H1 (cell line): ENCODE measurements at regions not wholly inside any gene's neighbourhood (a gene's known extent, or its start where the extent isn't known, plus 50 kb on each side); places are given as distances from the start of the nearest gene placed in this dataset.

Source experiments
- CTCF ChIA-PET: fragments of 300-600 bp; sonication (Branson Sonifier 250); formaldehyde crosslinking; loops from one replicate; lab custom pipeline; 2021; ENCODE audit not compliant: partially characterized antibody; lab: Charles Lee
- POLR2A ChIA-PET: fragments of 300-600 bp; sonication (Branson Sonifier 250); formaldehyde crosslinking; loops from one replicate; lab custom pipeline; 2021; ENCODE audit warnings: inconsistent platforms; ENCODE audit not compliant: partially characterized antibody; lab: Charles Lee
- DNase-seq, 2 experiments: peaks; one replicate each; pipeline versions ENCODE4 v3.0.0 to v3.0.0-alpha.2; 2010 to 2022; ENCODE audit warnings: low spot score in 2 of 2, low read depth in 1 of 2, mixed read lengths in 1 of 2
- FAIRE-seq: peaks from 2 replicates; lab custom pipeline; 2011; peaks lifted over from hg19 to GRCh38; lab: Jason Lieb, UNC
- H2AFZ ChIP-seq: 2 replicates; pipeline ENCODE4 v1.8.1; 2012; ENCODE audit warnings: low read length, inconsistent platforms
- H2AK5ac ChIP-seq: 2 replicates; pipeline ENCODE4 v1.6.1; 2013; ENCODE audit warnings: low read depth, low read length
- H2BK120ac ChIP-seq: replicated peaks from 2 replicates; pipeline ENCODE3; 2013; ENCODE audit warnings: low read depth, low read length, inconsistent platforms
- H2BK12ac ChIP-seq: 2 replicates; pipeline ENCODE4 v1.6.1; 2013; ENCODE audit warnings: low read depth, low read length
- H2BK15ac ChIP-seq: 2 replicates; pipeline ENCODE4 v1.6.1; 2013; ENCODE audit warnings: low read length
- H2BK20ac ChIP-seq: 2 replicates; pipeline ENCODE4 v1.6.1; 2013; ENCODE audit warnings: low read length
- H2BK5ac ChIP-seq: 2 replicates; pipeline ENCODE4 v1.6.1; 2013; ENCODE audit warnings: low read depth, low read length
- H3K14ac ChIP-seq: 2 replicates; pipeline ENCODE4 v1.6.1; 2013; ENCODE audit warnings: inconsistent platforms; ENCODE audit not compliant: insufficient read length
- H3K18ac ChIP-seq: 2 replicates; pipeline ENCODE4 v1.6.1; 2013; ENCODE audit warnings: low read length; ENCODE audit errors: extremely low read depth
- H3K23ac ChIP-seq: 2 replicates; pipeline ENCODE4 v1.6.1; 2013; ENCODE audit warnings: inconsistent platforms; ENCODE audit not compliant: insufficient read length
- H3K23me2 ChIP-seq: 2 replicates; pipeline ENCODE4 v1.6.1; 2013; ENCODE audit warnings: low read depth, low read length
- H3K27ac ChIP-seq: 2 replicates; pipeline ENCODE4 v1.6.1; 2011; ENCODE audit warnings: low read depth, low read length, inconsistent platforms
- H3K27me3 ChIP-seq, 4 experiments: replicated peaks in 1 of 4; 1 replicate in 1 of 4; 2 replicates in 3 of 4; pipeline versions ENCODE4 v1.6.1 to v1.8.1; 2011 to 2013; ENCODE audit warnings: low read length in 3 of 4, mild to moderate bottlenecking in 3 of 4, inconsistent platforms in 2 of 4, mixed read lengths in 2 of 4, moderate library complexity in 1 of 4; ENCODE audit not compliant: control insufficient read depth in 3 of 4, insufficient read depth in 3 of 4; ENCODE audit errors: extremely low read depth in 1 of 4
- H3K36me3 ChIP-seq, 4 experiments: 2 replicates each; pipeline versions ENCODE4 v1.6.1 to v1.8.1; 2011 to 2013; ENCODE audit warnings: mild to moderate bottlenecking in 4 of 4, low read length in 3 of 4, moderate library complexity in 2 of 4, control low read depth in 1 of 4, inconsistent platforms in 1 of 4; ENCODE audit not compliant: insufficient read depth in 4 of 4, control insufficient read depth in 2 of 4
- H3K4ac ChIP-seq: replicated peaks from 2 replicates; pipeline ENCODE3; 2013; ENCODE audit warnings: low read length, low read depth, mixed read lengths, inconsistent platforms; ENCODE audit not compliant: insufficient read length
- H3K4me1 ChIP-seq, 4 experiments: replicated peaks in 1 of 4; 1 replicate in 1 of 4; 2 replicates in 3 of 4; pipeline versions ENCODE4 v1.6.1 to v1.8.1; 2011 to 2013; ENCODE audit warnings: low read length in 3 of 4, inconsistent platforms in 2 of 4, mixed read lengths in 1 of 4; ENCODE audit not compliant: insufficient read depth in 4 of 4, control insufficient read depth in 3 of 4
- H3K4me2 ChIP-seq, 2 experiments: 2 replicates each; pipeline versions ENCODE4 v1.6.1 to v1.8.1; 2011 to 2013; ENCODE audit warnings: low read depth in 2 of 2, low read length in 2 of 2, control low read depth in 1 of 2, inconsistent platforms in 1 of 2, mild to moderate bottlenecking in 1 of 2; ENCODE audit not compliant: insufficient read depth in 1 of 2
- H3K4me3 ChIP-seq, 4 experiments: fragments of 200-600, 300-600 bp in 1 of 4; sonication (generic), shearing (Covaris generic), sonication (Bioruptor Twin) in 1 of 4; 2 replicates each; pipeline versions ENCODE4 v1.5.1 to v1.8.1; 2011 to 2016; ENCODE audit warnings: low read length in 4 of 4, low read depth in 3 of 4, control low read depth in 2 of 4, inconsistent platforms in 2 of 4, mild to moderate bottlenecking in 2 of 4, mixed read lengths in 1 of 4, moderate library complexity in 1 of 4; ENCODE audit not compliant: insufficient read depth in 2 of 4; ENCODE audit errors: extremely low read depth in 1 of 4
- H3K56ac ChIP-seq: replicated peaks from 2 replicates; pipeline ENCODE3; 2013; ENCODE audit warnings: low read depth, mild to moderate bottlenecking, mixed read lengths, low read length, inconsistent platforms; ENCODE audit not compliant: insufficient read length
- H3K79me1 ChIP-seq: 2 replicates; pipeline ENCODE4 v1.6.1; 2013; ENCODE audit warnings: low read depth, low read length, control low read depth
- H3K79me2 ChIP-seq, 2 experiments: 2 replicates each; pipeline versions ENCODE4 v1.6.1 to v1.8.1; 2012 to 2013; ENCODE audit warnings: low read length in 2 of 2, mild to moderate bottlenecking in 2 of 2, inconsistent platforms in 1 of 2; ENCODE audit not compliant: insufficient read depth in 2 of 2, control insufficient read depth in 1 of 2
- H3K9ac ChIP-seq, 4 experiments: replicated peaks in 1 of 4; 1 replicate in 1 of 4; 2 replicates in 3 of 4; pipeline versions ENCODE4 v1.6.1 to v1.8.1; 2011 to 2013; ENCODE audit warnings: low read depth in 3 of 4, low read length in 3 of 4, control low read depth in 2 of 4, mild to moderate bottlenecking in 2 of 4, moderate library complexity in 2 of 4, inconsistent platforms in 1 of 4; ENCODE audit errors: extremely low read depth in 1 of 4
- H3K9me3 ChIP-seq, 2 experiments: 2 replicates each; pipeline versions ENCODE4 v1.6.1 to v1.8.1; 2012 to 2013; ENCODE audit warnings: mild to moderate bottlenecking in 2 of 2, moderate library complexity in 2 of 2, control low read depth in 1 of 2, inconsistent platforms in 1 of 2, low read depth in 1 of 2, low read length in 1 of 2, mixed read lengths in 1 of 2; ENCODE audit not compliant: insufficient read depth in 2 of 2
- H4K20me1 ChIP-seq, 2 experiments: replicated peaks in 1 of 2; 2 replicates each; pipeline versions ENCODE3 to v1.8.1; 2011 to 2013; ENCODE audit warnings: inconsistent platforms in 2 of 2, low read length in 2 of 2, mild to moderate bottlenecking in 1 of 2; ENCODE audit not compliant: insufficient read depth in 2 of 2, control insufficient read depth in 1 of 2
- H4K5ac ChIP-seq: 2 replicates; pipeline ENCODE4 v1.6.1; 2013; ENCODE audit warnings: low read length, low read depth, mixed read lengths, inconsistent platforms; ENCODE audit not compliant: insufficient read length
- H4K8ac ChIP-seq: 2 replicates; pipeline ENCODE4 v1.8.0; 2013; ENCODE audit warnings: mild to moderate bottlenecking, moderate library complexity, low read length, inconsistent platforms; ENCODE audit not compliant: insufficient read depth; ENCODE audit errors: extremely low read depth
- H4K91ac ChIP-seq: replicated peaks from 2 replicates; pipeline ENCODE3; 2013; ENCODE audit warnings: low read length, mixed read lengths, inconsistent platforms; ENCODE audit not compliant: insufficient read length
- BCL11A ChIP-seq, 2 experiments: IDR thresholded peaks; one replicate each; pipeline ENCODE4 v1.6.1; 2011; ENCODE audit warnings: low read depth in 2 of 2, low read length in 2 of 2, mild to moderate bottlenecking in 2 of 2
- CHD1 ChIP-seq: IDR thresholded peaks from 2 replicates; pipeline ENCODE4 v1.6.1; 2012; ENCODE audit warnings: low read depth, low read length, improper control_type of control experiment
- CREB1 ChIP-seq: IDR thresholded peaks from 2 replicates; pipeline ENCODE4 v1.6.1; 2012; ENCODE audit warnings: inconsistent platforms
- EGR1 ChIP-seq: IDR thresholded peaks from 2 replicates; pipeline ENCODE4 v1.6.1; 2011; ENCODE audit warnings: low read depth, low read length, borderline replicate concordance
- GABPA ChIP-seq: IDR thresholded peaks from 2 replicates; pipeline ENCODE4 v1.6.1; 2011; ENCODE audit warnings: mild to moderate bottlenecking, low read length, moderate library complexity, borderline replicate concordance; ENCODE audit not compliant: insufficient read depth
- GTF2F1 ChIP-seq: IDR thresholded peaks from 2 replicates; pipeline ENCODE4 v1.6.1; 2012; ENCODE audit warnings: low read depth, low read length, improper control_type of control experiment, borderline replicate concordance
- HDAC2 ChIP-seq, 2 experiments: fragments of 300-600 bp in 1 of 2; sonication (generic) in 1 of 2; IDR thresholded peaks; 2 replicates each; pipeline ENCODE4 v1.6.1; 2011 to 2012; ENCODE audit warnings: low read depth in 2 of 2, low read length in 2 of 2, mild to moderate bottlenecking in 2 of 2, moderate library complexity in 2 of 2, borderline replicate concordance in 1 of 2, inconsistent platforms in 1 of 2
- JUN ChIP-seq: IDR thresholded peaks from 2 replicates; pipeline ENCODE4 v1.6.1; 2011; ENCODE audit warnings: low read depth, mild to moderate bottlenecking, improper control_type of control experiment, low read length
- KDM1A ChIP-seq: fragments of 200-600, 300-600 bp; sonication (generic); IDR thresholded peaks from 2 replicates; pipeline ENCODE4 v1.7.1; 2016; ENCODE audit warnings: mild to moderate bottlenecking, low read length, borderline replicate concordance
- KDM5A ChIP-seq: fragments of 200-600 bp; IDR thresholded peaks from 2 replicates; pipeline ENCODE4 v1.7.1; 2012; ENCODE audit warnings: mild to moderate bottlenecking, low read length, inconsistent platforms, mixed read lengths
- NANOG ChIP-seq: IDR thresholded peaks from 2 replicates; pipeline ENCODE4 v1.6.1; 2011; ENCODE audit warnings: low read length, low read depth, mild to moderate bottlenecking, inconsistent platforms; ENCODE audit not compliant: insufficient read depth, poor library complexity, severe bottlenecking
- SIN3A ChIP-seq, 2 experiments: IDR thresholded peaks in 1 of 2; conservative IDR thresholded peaks in 1 of 2; 2 replicates each; pipeline ENCODE4 v1.6.1; 2011 to 2012; ENCODE audit warnings: low read length in 2 of 2, improper control_type of control experiment in 1 of 2, low read depth in 1 of 2, mild to moderate bottlenecking in 1 of 2
- SP2 ChIP-seq: IDR thresholded peaks from 2 replicates; pipeline ENCODE4 v1.6.1; 2012; ENCODE audit warnings: mild to moderate bottlenecking, low read length, inconsistent platforms
- SP4 ChIP-seq: IDR thresholded peaks from 2 replicates; pipeline ENCODE4 v1.6.1; 2012; ENCODE audit warnings: low read length, inconsistent platforms
- YY1 ChIP-seq: IDR thresholded peaks from 2 replicates; pipeline ENCODE4 v1.6.1; 2011; ENCODE audit warnings: low read depth, mild to moderate bottlenecking, low read length
- WGBS, 2 experiments: shearing (Covaris generic) in 1 of 2; methylation state at CpG; one replicate each; pipeline versions ENCODE4 v1.1.6 to v1.1.7; 2013 to 2015; ENCODE audit warnings: low lambda C conversion rate in 2 of 2, mixed read lengths in 2 of 2, inconsistent platforms in 1 of 2, low coverage in 1 of 2, missing lambda C conversion rate in 1 of 2; ENCODE audit not compliant: insufficient replicate concordance in 2 of 2, insufficient coverage in 1 of 2, insufficient read length in 1 of 2; ENCODE audit errors: extremely low coverage in 1 of 2, missing lambda C conversion rate in 1 of 2; 5-methylcytosine and 5-hydroxymethylcytosine counted together
- TF ChIP-seq, protein P1 (sequence below): IDR thresholded peaks from 2 replicates; pipeline ENCODE4 v1.6.1; 2012; ENCODE audit warnings: inconsistent platforms

DNA sequence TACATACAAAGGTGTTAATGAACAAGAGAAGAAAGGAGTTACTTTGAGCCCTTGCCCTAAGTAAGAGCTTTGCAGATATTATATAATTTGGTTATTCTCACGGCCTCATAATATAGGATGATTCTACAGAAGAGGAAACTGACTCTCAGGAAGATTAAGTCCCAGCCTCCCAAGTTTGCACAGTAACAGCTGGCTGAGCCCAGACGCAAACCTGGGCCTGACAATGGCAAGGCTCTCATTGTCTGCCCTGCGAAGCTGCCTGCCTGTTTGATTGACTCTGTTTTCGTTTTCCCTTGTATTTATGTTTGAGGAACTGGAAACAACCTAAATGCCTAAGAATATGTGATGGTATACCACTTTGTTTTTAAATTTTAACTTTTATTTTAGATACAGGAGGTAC, 76.2 kb upstream of the PGBD5 start:
- H3K56ac ChIP-seq: no peak overlapping the region
- TF ChIP-seq KDM5A (no peak), SP4 (no peak), SIN3A (conservative IDR thresholded peaks at IDR 0.05 in 1 of 2, IDR thresholded peaks at IDR 0.05 in 1 of 2; ENCODE audit: low read depth in 1 of 2, low read length in 2 of 2) (no peak), HDAC2 (IDR thresholded peaks at IDR 0.05; ENCODE audit: borderline replicate concordance in 1 of 2, low read depth in 2 of 2, low read length in 2 of 2) (no peak), SP2 (no peak), GTF2F1 (no peak), YY1 (no peak), NANOG (no peak), JUN (no peak), BCL11A (IDR thresholded peaks at IDR 0.05; ENCODE audit: low read depth in 2 of 2, low read length in 2 of 2) (no peak), EGR1 (no peak), GABPA (no peak), KDM1A (no peak), CREB1 (no peak), CHD1 (no peak)
- TF ChIP-seq, protein P1, sequence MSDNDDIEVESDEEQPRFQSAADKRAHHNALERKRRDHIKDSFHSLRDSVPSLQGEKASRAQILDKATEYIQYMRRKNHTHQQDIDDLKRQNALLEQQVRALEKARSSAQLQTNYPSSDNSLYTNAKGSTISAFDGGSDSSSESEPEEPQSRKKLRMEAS: no peak

More for the DNA sequence above, 76.2 kb upstream of the PGBD5 start:
- H2BK5ac ChIP-seq: no peak overlapping the region
- H3K27ac ChIP-seq: no peak overlapping the region
- H3K23ac ChIP-seq: no peak overlapping the region
- no peaks in the 10 kb centered on the region for H3K23me2 ChIP-seq
- H4K91ac ChIP-seq: no peak overlapping the region
- H2BK120ac ChIP-seq: no peak overlapping the region
- no peak overlapping the region for H2AK5ac ChIP-seq
- no peaks in the 10 kb centered on the region for H3K36me3 ChIP-seq
- no peak overlapping the region for H3K4me3 ChIP-seq
- no peaks in the 10 kb centered on the region for H3K79me1 ChIP-seq
- no peak overlapping the region for H2BK12ac ChIP-seq
- no peaks in the 10 kb centered on the region; a peak in 1 of 4 replicates for H3K9me3 ChIP-seq
- H3K4me1 ChIP-seq: 0 out of 7 replicates have a peak, but pooled peaks cover 0 to 3% (median 0%) of the 10 kb centered on the region in 4 experiments
- H4K5ac ChIP-seq: no peak overlapping the region
- H3K27me3 ChIP-seq: no peaks in the 10 kb centered on the region
- no peak overlapping the region for H3K14ac ChIP-seq
- no peak overlapping the region for H2BK20ac ChIP-seq
- no peak for DNase-seq
- no peaks in the 10 kb centered on the region for H4K20me1 ChIP-seq
- no peak overlapping the region for H2BK15ac ChIP-seq
- H4K8ac ChIP-seq: no peak overlapping the region
- no peak overlapping the region for H3K4me2 ChIP-seq
- H3K79me2 ChIP-seq: no peaks in the 10 kb centered on the region
- H3K4ac ChIP-seq: no peak overlapping the region
- FAIRE-seq: no peak
- CTCF ChIA-PET: no interaction called here
- H2AFZ ChIP-seq: no peak overlapping the region
- H3K9ac ChIP-seq: no peak overlapping the region
- POLR2A ChIA-PET: no interaction called here
- 88% methylated on average over 4 of the region's 4 CpGs; no CpG with 5 or more reads in 1 of the 2 experiments for WGBS, 2 experiments
- H3K18ac ChIP-seq: no peak overlapping the region
